MCF 10A (cell line): ENCODE measurements at regions not wholly inside any gene's neighbourhood (a gene's known extent, or its start where the extent isn't known, plus 50 kb on each side); places are given as distances from the start of the nearest gene placed in this dataset.
A peak's percentile ranks its signal among the peaks of the same experiment; 100 is the strongest.

Source experiments
- BruUV-seq: library from RNA; stranded (reverse); fragments of 400-500 nt; replicated peaks from 2 replicates; lab custom pipeline; 2021; lab: Mats Ljungman, UMichigan
- CTCF ChIA-PET: fragments of 300-600 bp; sonication (Branson Sonifier 250); formaldehyde crosslinking; extraction: SDS; loops from one replicate; lab custom pipeline; 2021; ENCODE audit warnings: antibody characterized with exemption, inconsistent platforms; lab: Yijun Ruan, JAX
- POLR2A ChIA-PET: fragments of 300-600, 350-650 bp; sonication (Branson Sonifier 250); formaldehyde crosslinking; extraction: SDS; loops from one replicate; lab custom pipeline; 2020; ENCODE audit warnings: antibody characterized with exemption, inconsistent platforms; lab: Yijun Ruan, JAX
- DNase-seq: peaks from one replicate; pipeline ENCODE4 v3.0.0-alpha.2; 2018; ENCODE audit not compliant: unreplicated experiment
- H3K27ac Mint-ChIP-seq: one replicate; pipeline ENCODE4 v1.8.0; 2022; ENCODE audit warnings: mild to moderate bottlenecking, low read depth, mixed read lengths; ENCODE audit not compliant: unreplicated experiment
- H3K27me3 Mint-ChIP-seq: one replicate; pipeline ENCODE4 v1.8.0; 2022; ENCODE audit warnings: mixed read lengths; ENCODE audit not compliant: insufficient read depth, unreplicated experiment
- H3K36me3 Mint-ChIP-seq: one replicate; pipeline ENCODE4 v1.8.0; 2022; ENCODE audit warnings: mild to moderate bottlenecking, moderate library complexity, mixed read lengths; ENCODE audit not compliant: insufficient read depth, unreplicated experiment
- H3K4me1 Mint-ChIP-seq: one replicate; pipeline ENCODE4 v1.8.0; 2022; ENCODE audit warnings: mixed read lengths; ENCODE audit not compliant: insufficient read depth, unreplicated experiment
- H3K4me3 Mint-ChIP-seq: one replicate; pipeline ENCODE4 v1.8.0; 2022; ENCODE audit warnings: mild to moderate bottlenecking, moderate library complexity, mixed read lengths; ENCODE audit not compliant: unreplicated experiment
- H3K9me3 Mint-ChIP-seq: one replicate; pipeline ENCODE4 v1.8.0; 2022; ENCODE audit warnings: mixed read lengths; ENCODE audit not compliant: unreplicated experiment
- intact Hi-C: fragments of 100-400 bp; cut with micrococcal nuclease; formaldehyde crosslinking; loops from 2 replicates; pipeline ENCODE4 v1.14.1; 2022
- TF ChIP-seq, protein P1 (sequence below): fragments of 200-600 bp; IDR thresholded peaks from one replicate; pipeline ENCODE4 v1.8.0; 2022; ENCODE audit warnings: antibody characterized with exemption, mild to moderate bottlenecking; ENCODE audit not compliant: unreplicated experiment

DNA sequence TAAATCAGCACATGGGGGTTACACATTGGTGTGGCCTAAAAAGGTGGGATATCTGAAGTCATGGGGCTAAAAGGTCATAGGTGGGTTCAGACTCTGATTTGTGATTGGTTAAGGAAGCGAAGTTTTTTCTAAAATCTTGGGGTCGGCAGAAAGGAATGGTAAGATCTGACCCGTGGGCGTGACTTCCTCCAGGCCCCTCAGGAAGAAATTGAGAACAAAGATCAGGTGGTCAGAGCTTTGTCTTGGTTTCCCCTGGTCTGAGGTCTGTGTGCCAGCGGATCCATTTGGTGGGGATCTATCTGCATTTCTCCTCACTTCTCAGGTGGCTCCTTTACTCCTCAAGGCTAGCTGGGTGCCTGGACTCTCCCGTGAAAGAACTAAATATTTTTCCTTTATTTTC lies 302.8 kb downstream of the ABCC12 start:
- H3K9me3 Mint-ChIP-seq, result peaks cover 9% of the 10 kb centered on the region
- ChIA-PET POLR2A (no interaction called here), CTCF (no interaction called here)
- BruUV-seq, result no TSS peak
- no peaks in the 10 kb centered on the region for H3K27me3 Mint-ChIP-seq
- no peaks in the 10 kb centered on the region for H3K36me3 Mint-ChIP-seq
- no peak overlapping the region for H3K4me3 Mint-ChIP-seq
- intact Hi-C loops, result no loop called here
- no peak for DNase-seq
- H3K27ac Mint-ChIP-seq, result no peak overlapping the region
- H3K4me1 Mint-ChIP-seq, result peaks cover 8% of the 10 kb centered on the region
- TF ChIP-seq, protein P1, sequence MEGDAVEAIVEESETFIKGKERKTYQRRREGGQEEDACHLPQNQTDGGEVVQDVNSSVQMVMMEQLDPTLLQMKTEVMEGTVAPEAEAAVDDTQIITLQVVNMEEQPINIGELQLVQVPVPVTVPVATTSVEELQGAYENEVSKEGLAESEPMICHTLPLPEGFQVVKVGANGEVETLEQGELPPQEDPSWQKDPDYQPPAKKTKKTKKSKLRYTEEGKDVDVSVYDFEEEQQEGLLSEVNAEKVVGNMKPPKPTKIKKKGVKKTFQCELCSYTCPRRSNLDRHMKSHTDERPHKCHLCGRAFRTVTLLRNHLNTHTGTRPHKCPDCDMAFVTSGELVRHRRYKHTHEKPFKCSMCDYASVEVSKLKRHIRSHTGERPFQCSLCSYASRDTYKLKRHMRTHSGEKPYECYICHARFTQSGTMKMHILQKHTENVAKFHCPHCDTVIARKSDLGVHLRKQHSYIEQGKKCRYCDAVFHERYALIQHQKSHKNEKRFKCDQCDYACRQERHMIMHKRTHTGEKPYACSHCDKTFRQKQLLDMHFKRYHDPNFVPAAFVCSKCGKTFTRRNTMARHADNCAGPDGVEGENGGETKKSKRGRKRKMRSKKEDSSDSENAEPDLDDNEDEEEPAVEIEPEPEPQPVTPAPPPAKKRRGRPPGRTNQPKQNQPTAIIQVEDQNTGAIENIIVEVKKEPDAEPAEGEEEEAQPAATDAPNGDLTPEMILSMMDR, result no peak

DNA sequence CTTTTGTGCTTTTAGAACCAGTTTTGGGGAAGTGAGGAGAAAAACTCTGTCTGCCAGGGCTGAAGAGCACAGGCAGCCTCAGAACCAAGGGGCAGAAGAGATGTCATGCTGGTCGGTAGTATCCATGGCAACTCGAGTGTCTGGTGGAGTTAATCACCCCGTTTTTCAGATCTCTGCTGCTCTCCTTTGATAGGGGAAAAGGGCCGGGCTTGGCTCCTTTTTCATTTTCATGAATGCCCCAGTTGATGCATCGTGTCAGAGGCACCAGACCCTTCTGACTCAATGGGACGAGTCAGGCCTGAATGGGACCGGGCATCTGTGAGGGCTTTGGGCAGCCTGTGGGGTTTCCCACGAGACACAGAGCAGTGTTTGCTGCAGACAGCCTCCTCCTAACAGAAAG lies 304.6 kb downstream of the ABCC12 start:
- no peaks in the 10 kb centered on the region for H3K36me3 Mint-ChIP-seq
- no TSS peak for BruUV-seq
- no peak for DNase-seq
- ChIA-PET CTCF (no interaction called here), POLR2A (no interaction called here)
- TF ChIP-seq, protein P1, result no peak
- intact Hi-C loops, result no loop called here
- H3K4me1 Mint-ChIP-seq, result peaks cover 19% of the 10 kb centered on the region
- H3K4me3 Mint-ChIP-seq, result no peak overlapping the region
- H3K9me3 Mint-ChIP-seq, result peaks cover 9% of the 10 kb centered on the region
- no peaks in the 10 kb centered on the region for H3K27me3 Mint-ChIP-seq
- H3K27ac Mint-ChIP-seq, result no peak overlapping the region

DNA sequence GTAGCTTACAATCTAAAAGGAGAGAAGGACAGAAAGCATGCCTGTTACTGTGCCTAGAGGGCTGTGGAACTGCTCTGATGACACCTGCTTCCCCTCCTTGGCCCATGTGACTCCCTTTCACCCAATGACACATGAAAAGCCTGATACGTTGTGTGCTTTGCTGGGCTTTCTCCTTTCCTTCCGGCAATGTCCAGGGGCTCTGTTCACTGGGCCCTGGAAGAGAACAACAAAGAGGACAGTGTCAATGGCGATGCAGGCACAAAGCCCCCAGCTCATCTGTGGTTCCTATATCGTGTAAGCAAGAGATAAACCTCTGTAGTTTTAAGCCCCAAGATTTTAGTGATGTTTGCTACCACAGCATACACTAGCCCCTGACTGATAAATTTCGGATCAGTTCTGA lies 306.1 kb downstream of the ABCC12 start:
- intact Hi-C loops, result no loop called here
- Mint-ChIP-seq H3K4me3 (no peak overlapping the region), H3K27me3 (no peaks in the 10 kb centered on the region), H3K9me3 (peaks cover 5% of the 10 kb centered on the region), H3K36me3 (no peaks in the 10 kb centered on the region), H3K27ac (no peak overlapping the region), H3K4me1 (peaks cover 19% of the 10 kb centered on the region)
- TF ChIP-seq, protein P1, result no peak
- POLR2A ChIA-PET, result no interaction called here
- DNase-seq, result no peak
- CTCF ChIA-PET, result no interaction called here
- no TSS peak for BruUV-seq

DNA sequence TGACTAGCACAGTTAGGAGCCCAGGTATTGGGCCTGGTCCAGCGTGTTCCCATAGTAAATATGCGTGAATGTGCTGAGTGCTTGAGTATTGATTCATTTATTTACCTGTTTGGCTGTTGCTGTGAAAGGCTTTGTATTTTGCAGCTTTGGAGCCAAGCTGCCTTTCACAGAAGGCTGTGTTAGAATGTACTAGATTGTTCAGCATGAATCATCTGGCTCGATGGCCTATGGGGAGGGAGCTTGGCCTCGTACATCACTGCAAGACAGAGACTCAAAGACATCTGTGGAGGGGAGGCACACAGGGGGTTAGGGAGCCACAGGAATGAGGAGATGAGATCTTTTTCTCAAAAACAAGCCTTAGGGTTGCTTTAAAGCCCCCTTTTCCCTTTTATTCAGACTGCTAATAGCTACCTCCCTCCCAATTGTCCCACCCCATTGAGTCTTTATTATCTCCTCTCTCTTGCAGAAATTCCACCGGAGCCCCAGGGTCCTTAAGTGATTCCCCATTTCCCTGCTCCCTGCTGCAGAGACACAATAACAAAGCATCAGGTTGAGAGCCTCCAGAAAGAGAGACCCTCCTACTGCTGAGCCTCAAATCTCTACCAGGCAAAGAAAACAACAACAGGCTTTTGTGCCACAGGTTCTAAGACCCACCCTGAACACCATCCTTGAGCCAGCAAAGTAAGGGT lies 307.2 kb downstream of the ABCC12 start:
- Mint-ChIP-seq H3K9me3 (no peaks in the 10 kb centered on the region), H3K36me3 (no peaks in the 10 kb centered on the region), H3K27ac (no peak overlapping the region), H3K27me3 (no peaks in the 10 kb centered on the region), H3K4me3 (no peak overlapping the region), H3K4me1 (peaks cover 19% of the 10 kb centered on the region)
- POLR2A ChIA-PET, result no interaction called here
- intact Hi-C loops, result no loop called here
- CTCF ChIA-PET, result interaction anchor here (0.7 to 1.1 kb wide), 2 partner anchors 13 to 316 kb away, joined by 3 to 4 read pairs; no protein-coding TSS in a partner anchor
- BruUV-seq, result no TSS peak
- DNase-seq, result peak; percentile 23
- TF ChIP-seq, protein P1, result no peak
